ENCODE measurements at regions not wholly inside any gene's neighbourhood (a gene's known extent, or its start where the extent isn't known, plus 50 kb on each side); places are given as distances from the start of the nearest gene placed in this dataset.

- TF ChIP-seq POLR2A (IDR thresholded peaks at IDR 0.05; ENCODE audit: low read length) (no peak), GATA1 (IDR thresholded peaks at IDR 0.05; ENCODE audit: low read depth, low read length) (no peak)
Measured at GRCh38 chr11:15745266-15745665, 611.1 kb downstream of the SOX6 start.

All from erythroblast (primary cell).